Breast epithelium (tissue), 4 donors: ENCODE measurements at regions not wholly inside any gene's neighbourhood (a gene's known extent, or its start where the extent isn't known, plus 50 kb on each side); places are given as distances from the start of the nearest gene placed in this dataset.
A peak's percentile ranks its signal among the peaks of the same experiment; 100 is the strongest.

Experiments
- DNase-seq, 2 donors: peaks; one replicate each; pipeline ENCODE4 v3.0.0-alpha.2; 2019; ENCODE audit warnings: low spot score in 2 of 2
- H3K27ac ChIP-seq, 2 donors: fragments of 200-600 bp; sonication (generic) in 1 of 2; one replicate each; pipeline ENCODE4 v1.5.1; 2016 to 2019; ENCODE audit warnings: mild to moderate bottlenecking in 1 of 2
- H3K27me3 ChIP-seq, 2 donors: fragments of 200-600 bp; sonication (generic) in 1 of 2; one replicate each; pipeline versions ENCODE4 v1.5.1 to v1.6.0; 2017 to 2019; ENCODE audit warnings: control low read depth in 1 of 2, mild to moderate bottlenecking in 1 of 2
- H3K36me3 ChIP-seq: fragments of 200-600 bp; one replicate; pipeline ENCODE4 v1.5.1; 2019
- H3K4me1 ChIP-seq, 2 donors: fragments of 200-600 bp; sonication (generic); one replicate each; pipeline ENCODE4 v1.5.1; 2016 to 2019; ENCODE audit warnings: control low read depth in 1 of 2
- H3K4me3 ChIP-seq, 3 donors: fragments of 200-600 bp; sonication (generic); 1 replicate in 2 of 3; 2 replicates in 1 of 3; pipeline ENCODE4 v1.5.1; 2016 to 2019; ENCODE audit warnings: mild to moderate bottlenecking in 3 of 3, moderate library complexity in 2 of 3
- H3K9me3 ChIP-seq, 2 donors: fragments of 200-600 bp; sonication (generic) in 1 of 2; one replicate each; pipeline ENCODE4 v1.5.1; 2016 to 2019; ENCODE audit warnings: control low read depth in 1 of 2
- CTCF ChIP-seq, 3 donors: fragments of 450-650 bp; IDR thresholded peaks; one replicate each; pipeline ENCODE4 v1.5.1; 2016 to 2017; ENCODE audit warnings: antibody characterized with exemption in 3 of 3, mild to moderate bottlenecking in 3 of 3, moderate library complexity in 3 of 3
- POLR2A ChIP-seq: fragments of 450-650 bp; IDR thresholded peaks from one replicate; pipeline ENCODE4 v1.6.1; 2016; ENCODE audit warnings: antibody characterized with exemption, mild to moderate bottlenecking, moderate library complexity
- POLR2AphosphoS5 ChIP-seq, 3 donors: sonication (generic); formaldehyde crosslinking; IDR thresholded peaks; one replicate each; pipeline ENCODE4 v1.6.1; 2017; ENCODE audit warnings: antibody characterized with exemption in 3 of 3
- intact Hi-C: fragments of 100-400 bp; cut with DNase I; formaldehyde crosslinking; loops from one replicate; pipeline ENCODE4 v1.15.1; 2023; ENCODE audit warnings: low total_unique reads

- no peak overlapping the region for H3K4me3 ChIP-seq
- H3K27me3 ChIP-seq: no peaks in the 10 kb centered on the region
- intact Hi-C loops: loop anchor here (10.0 kb wide), 1 partner anchor 861 kb away; no protein-coding TSS in a partner anchor
- H3K27ac ChIP-seq: no peak overlapping the region
- H3K4me1 ChIP-seq: no peaks in the 10 kb centered on the region
- H3K9me3 ChIP-seq: no peaks in the 10 kb centered on the region
- TF ChIP-seq CTCF (IDR thresholded peaks at IDR 0.05): no peak
- no peak for TF ChIP-seq POLR2AphosphoS5 (IDR thresholded peaks at IDR 0.05)
- no peak for TF ChIP-seq POLR2A
- no peak for DNase-seq
- H3K36me3 ChIP-seq: no peaks in the 10 kb centered on the region
Measured at GRCh38 chr9:107703651-107704050, 214.1 kb upstream of the KLF4 start.

- Histone ChIP-seq H3K9me3 (no peaks in the 10 kb centered on the region), H3K36me3 (no peaks in the 10 kb centered on the region), H3K27ac (no peak overlapping the region), H3K4me3 (peak overlapping the region in 2 of 3 donors; percentile 21 to 28), H3K27me3 (no peaks in the 10 kb centered on the region), H3K4me1 (no peaks in the 10 kb centered on the region)
- intact Hi-C loops: loop anchor here (10.0 kb wide), 1 partner anchor 864 kb away; no protein-coding TSS in a partner anchor
- TF ChIP-seq CTCF (IDR thresholded peaks at IDR 0.05) (no peak), POLR2A (no peak), POLR2AphosphoS5 (IDR thresholded peaks at IDR 0.05) (no peak)
- no peak for DNase-seq
Measured at GRCh38 chr9:107700847-107701246, 211.3 kb upstream of the KLF4 start.

GRCh38 chr9:107699231-107699630 is 209.7 kb upstream of the KLF4 start:
- Histone ChIP-seq H3K4me3 (no peak overlapping the region), H3K4me1 (no peaks in the 10 kb centered on the region), H3K27ac (no peak overlapping the region), H3K27me3 (no peaks in the 10 kb centered on the region), H3K9me3 (no peaks in the 10 kb centered on the region), H3K36me3 (no peaks in the 10 kb centered on the region)
- no peak for DNase-seq
- TF ChIP-seq POLR2AphosphoS5 (IDR thresholded peaks at IDR 0.05) (no peak), CTCF (IDR thresholded peaks at IDR 0.05) (no peak), POLR2A (no peak)
- intact Hi-C loops: no loop called here

- H3K27me3 ChIP-seq: no peaks in the 10 kb centered on the region
- no peaks in the 10 kb centered on the region for H3K36me3 ChIP-seq
- no peak for DNase-seq
- H3K27ac ChIP-seq: no peak overlapping the region
- H3K9me3 ChIP-seq: no peaks in the 10 kb centered on the region
- no peak overlapping the region for H3K4me3 ChIP-seq
- H3K4me1 ChIP-seq: no peaks in the 10 kb centered on the region
- intact Hi-C loops: no loop called here
- TF ChIP-seq CTCF (IDR thresholded peaks at IDR 0.05) (no peak), POLR2A (no peak), POLR2AphosphoS5 (IDR thresholded peaks at IDR 0.05) (no peak)
Measured at GRCh38 chr9:107698779-107699178, 209.2 kb upstream of the KLF4 start.

- no peaks in the 10 kb centered on the region for H3K36me3 ChIP-seq
- H3K4me3 ChIP-seq: no peak overlapping the region
- no peaks in the 10 kb centered on the region for H3K27me3 ChIP-seq
- TF ChIP-seq POLR2A (no peak), CTCF (IDR thresholded peaks at IDR 0.05) (no peak), POLR2AphosphoS5 (IDR thresholded peaks at IDR 0.05) (no peak)
- no peaks in the 10 kb centered on the region for H3K4me1 ChIP-seq
- no peak overlapping the region for H3K27ac ChIP-seq
- intact Hi-C loops: no loop called here
- H3K9me3 ChIP-seq: no peaks in the 10 kb centered on the region
- no peak for DNase-seq
Measured at GRCh38 chr9:107696302-107696701, 206.7 kb upstream of the KLF4 start.
